ENCODE measurements at regions not wholly inside any gene's neighbourhood (a gene's known extent, or its start where the extent isn't known, plus 50 kb on each side); places are given as distances from the start of the nearest gene placed in this dataset.

- TF ChIP-seq EZH2 (IDR thresholded peaks at IDR 0.05; ENCODE audit: borderline replicate concordance, low read depth, low read length, poor library complexity, severe bottlenecking): no peak
- TF ChIP-seq CTCF (conservative IDR thresholded peaks at IDR 0.05; ENCODE audit: low read depth, low read length): no peak
These were observed 103.9 kb upstream of the LRP1B start for GRCh38 chr2:142234741-142235140.
